Eye (tissue), 1 donor: ENCODE measurements at regions not wholly inside any gene's neighbourhood (a gene's known extent, or its start where the extent isn't known, plus 50 kb on each side); places are given as distances from the start of the nearest gene placed in this dataset.

ENCODE experiments used
- DNase-seq: peaks from one replicate; pipeline ENCODE4 v3.0.0-alpha.2; 2015

GRCh38 chr5:40033009-40033408 lies 608.2 kb upstream of the DAB2 start:
- no peak for DNase-seq

- no peak for DNase-seq
Measured at GRCh38 chr5:40030661-40031060, 605.9 kb upstream of the DAB2 start.

- DNase-seq, result peak; percentile 2
Measured at GRCh38 chr5:40029711-40030495, 605.1 kb upstream of the DAB2 start.

GRCh38 chr5:40027400-40027799 lies 602.6 kb upstream of the DAB2 start:
- DNase-seq, result no peak

- DNase-seq, result no peak
Measured at GRCh38 chr5:40025586-40025985, 600.8 kb upstream of the DAB2 start.

- no peak for DNase-seq
Measured at GRCh38 chr5:40022057-40022456, 597.3 kb upstream of the DAB2 start.

GRCh38 chr5:40021007-40021406 lies 596.2 kb upstream of the DAB2 start:
- no peak for DNase-seq

- DNase-seq, result no peak
Measured at GRCh38 chr5:40017918-40018317, 593.1 kb upstream of the DAB2 start.

- DNase-seq, result no peak
Measured at GRCh38 chr5:40017135-40017534, 592.4 kb upstream of the DAB2 start.

- no peak for DNase-seq
Measured at GRCh38 chr5:40010436-40010835, 585.7 kb upstream of the DAB2 start.

GRCh38 chr5:40006260-40006659 lies 581.5 kb upstream of the DAB2 start:
- no peak for DNase-seq

- DNase-seq, result peak; percentile 3
Measured at GRCh38 chr5:40001796-40002195, 577.0 kb upstream of the DAB2 start.

- peak; percentile 24 for DNase-seq
Measured at GRCh38 chr5:39998518-39998917, 573.7 kb upstream of the DAB2 start.

GRCh38 chr5:39995990-39996389 lies 571.2 kb upstream of the DAB2 start:
- DNase-seq, result no peak

- no peak for DNase-seq
Measured at GRCh38 chr5:39992617-39993202, 567.9 kb upstream of the DAB2 start.

- no peak for DNase-seq
Measured at GRCh38 chr5:39986614-39987013, 561.8 kb upstream of the DAB2 start.

- no peak for DNase-seq
Measured at GRCh38 chr5:39980056-39980455, 555.3 kb upstream of the DAB2 start.

- no peak for DNase-seq
Measured at GRCh38 chr5:39977066-39977655, 552.4 kb upstream of the DAB2 start.

GRCh38 chr5:39970117-39970798 lies 545.5 kb upstream of the DAB2 start:
- DNase-seq, result no peak

GRCh38 chr5:39968381-39968780 lies 543.6 kb upstream of the DAB2 start:
- no peak for DNase-seq

- no peak for DNase-seq
Measured at GRCh38 chr5:39955156-39955555, 530.4 kb upstream of the DAB2 start.

GRCh38 chr5:39951070-39951469 lies 526.3 kb upstream of the DAB2 start:
- DNase-seq, result no peak

- DNase-seq, result peak; percentile 85
Measured at GRCh38 chr5:39948867-39949468, 524.2 kb upstream of the DAB2 start.
